ENCODE measurements at regions not wholly inside any gene's neighbourhood (a gene's known extent, or its start where the extent isn't known, plus 50 kb on each side); places are given as distances from the start of the nearest gene placed in this dataset.

- no peaks in the 10 kb centered on the region for H3K9me2 ChIP-seq (replicated peaks; ENCODE audit: insufficient read depth, low read length)
- H3K27me3 ChIP-seq (replicated peaks; ENCODE audit: insufficient read depth, low read length): no peaks in the 10 kb centered on the region
- H3K27ac ChIP-seq (ENCODE audit: low read length): no peak overlapping the region
- TF ChIP-seq CTCF (IDR thresholded peaks at IDR 0.05; ENCODE audit: low read length) (no peak), EZH2 (optimal IDR thresholded peaks at IDR 0.05; ENCODE audit: low read depth, low read length) (no peak), EZH2phosphoT487 (IDR thresholded peaks at IDR 0.05; ENCODE audit: low read length) (no peak)
- no peaks in the 10 kb centered on the region for H3F3A ChIP-seq (ENCODE audit: insufficient read depth, low read length)
- no peak for DNase-seq
- no peak overlapping the region for H3K4me3 ChIP-seq (ENCODE audit: low read length)
- no peak overlapping the region for H3K4me2 ChIP-seq (ENCODE audit: low read depth, low read length)
- no peaks in the 10 kb centered on the region for H3K36me3 ChIP-seq (replicated peaks; ENCODE audit: insufficient read depth, low read length)
- no peak overlapping the region for H3K9ac ChIP-seq (ENCODE audit: low read length)
- no peaks in the 10 kb centered on the region for H3K4me1 ChIP-seq (ENCODE audit: low read length)
- no peak overlapping the region for H2AFZ ChIP-seq (ENCODE audit: low read length)
- no peaks in the 10 kb centered on the region for H4K20me1 ChIP-seq (ENCODE audit: insufficient read depth, low read length)
- H3K79me2 ChIP-seq (ENCODE audit: low read length): no peaks in the 10 kb centered on the region
- H3K9me3 ChIP-seq (replicated peaks; ENCODE audit: insufficient read depth, low read length): no peaks in the 10 kb centered on the region
These were observed 837.5 kb downstream of the MCTP2 start for GRCh38 chr15:95068701-95069521.

DNA sequence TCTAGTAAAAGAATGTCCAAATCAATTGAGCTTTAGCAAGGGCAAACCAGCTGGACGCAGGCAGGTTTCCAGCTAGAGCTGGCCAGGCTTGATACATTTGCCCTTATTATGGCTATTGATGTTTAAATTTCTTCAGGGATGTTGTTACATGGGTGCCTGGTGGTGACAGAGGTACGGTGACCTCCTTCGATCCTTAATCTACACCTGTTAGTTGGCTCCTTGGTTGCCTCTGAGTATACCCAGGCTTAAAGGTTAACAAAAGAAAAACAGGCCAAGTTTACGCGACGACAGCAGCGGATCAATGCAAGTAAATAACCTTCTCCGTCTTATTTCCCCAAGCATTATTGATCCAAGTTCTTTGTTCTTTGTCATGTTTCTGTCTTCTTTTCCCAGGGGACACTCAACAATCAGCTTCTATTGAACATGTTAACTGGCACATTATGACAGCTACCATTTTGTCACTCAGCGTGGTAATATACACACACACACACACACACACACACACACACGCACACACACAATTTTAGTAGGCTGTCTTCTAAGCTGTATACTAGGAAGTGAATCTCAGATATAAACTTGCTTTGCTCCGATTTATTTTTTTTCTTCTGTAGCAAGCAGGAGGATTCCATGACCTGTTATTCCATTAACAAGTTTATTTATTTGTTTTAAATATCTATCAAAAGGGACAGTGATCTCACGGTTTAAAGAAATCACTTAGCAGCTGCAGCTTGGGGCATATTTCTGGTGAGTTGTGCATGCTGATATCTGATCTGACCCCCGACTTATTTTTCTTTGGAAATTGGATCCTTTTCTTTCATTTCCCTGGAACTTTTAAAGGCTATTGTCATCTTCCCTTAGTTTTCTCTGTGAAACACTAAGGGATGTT lies 844.7 kb downstream of the MCTP2 start:
- Histone ChIP-seq H3K79me2 (ENCODE audit: low read length) (no peaks in the 10 kb centered on the region), H3F3A (ENCODE audit: insufficient read depth, low read length) (no peaks in the 10 kb centered on the region), H3K9ac (ENCODE audit: low read length) (no peak overlapping the region), H4K20me1 (ENCODE audit: insufficient read depth, low read length) (no peaks in the 10 kb centered on the region), H3K9me3 (replicated peaks; ENCODE audit: insufficient read depth, low read length) (no peaks in the 10 kb centered on the region), H3K9me2 (replicated peaks; ENCODE audit: insufficient read depth, low read length) (no peaks in the 10 kb centered on the region), H3K4me1 (ENCODE audit: low read length) (no peaks in the 10 kb centered on the region), H3K36me3 (replicated peaks; ENCODE audit: insufficient read depth, low read length) (no peaks in the 10 kb centered on the region), H3K27ac (ENCODE audit: low read length) (no peak overlapping the region), H3K27me3 (replicated peaks; ENCODE audit: insufficient read depth, low read length) (no peaks in the 10 kb centered on the region), H2AFZ (ENCODE audit: low read length) (no peak overlapping the region), H3K4me3 (ENCODE audit: low read length) (no peak overlapping the region), H3K4me2 (ENCODE audit: low read depth, low read length) (no peak overlapping the region)
- TF ChIP-seq EZH2phosphoT487 (IDR thresholded peaks at IDR 0.05; ENCODE audit: low read length): no peak
- no peak for TF ChIP-seq CTCF (IDR thresholded peaks at IDR 0.05; ENCODE audit: low read length)
- TF ChIP-seq EZH2 (optimal IDR thresholded peaks at IDR 0.05; ENCODE audit: low read depth, low read length): no peak
- no peak for DNase-seq

DNA sequence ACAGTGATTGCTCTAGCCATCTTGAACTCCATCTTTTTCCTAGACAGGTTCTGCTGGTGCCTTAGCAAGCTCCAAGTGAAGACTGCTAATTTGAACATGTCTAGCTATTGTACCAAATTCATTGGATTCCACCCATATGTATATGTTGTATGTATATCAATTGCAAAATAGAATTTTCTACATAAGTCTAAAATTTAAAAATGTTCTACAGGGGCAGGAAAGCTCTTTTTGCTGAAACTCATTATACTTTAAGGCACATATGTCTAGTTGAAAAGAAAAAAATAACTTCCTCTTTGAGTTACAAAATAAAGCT lies 845.3 kb downstream of the MCTP2 start:
- Histone ChIP-seq H3K36me3 (replicated peaks; ENCODE audit: insufficient read depth, low read length) (no peaks in the 10 kb centered on the region), H4K20me1 (ENCODE audit: insufficient read depth, low read length) (no peaks in the 10 kb centered on the region), H3K27ac (ENCODE audit: low read length) (no peak overlapping the region), H3K4me2 (ENCODE audit: low read depth, low read length) (no peak overlapping the region), H3K79me2 (ENCODE audit: low read length) (no peaks in the 10 kb centered on the region), H3K9me3 (replicated peaks; ENCODE audit: insufficient read depth, low read length) (no peaks in the 10 kb centered on the region), H3K9me2 (replicated peaks; ENCODE audit: insufficient read depth, low read length) (no peaks in the 10 kb centered on the region), H2AFZ (ENCODE audit: low read length) (no peak overlapping the region), H3K27me3 (replicated peaks; ENCODE audit: insufficient read depth, low read length) (no peaks in the 10 kb centered on the region), H3K9ac (ENCODE audit: low read length) (no peak overlapping the region), H3K4me1 (ENCODE audit: low read length) (no peaks in the 10 kb centered on the region), H3K4me3 (ENCODE audit: low read length) (no peak overlapping the region), H3F3A (ENCODE audit: insufficient read depth, low read length) (no peaks in the 10 kb centered on the region)
- DNase-seq: no peak
- TF ChIP-seq CTCF (IDR thresholded peaks at IDR 0.05; ENCODE audit: low read length) (no peak), EZH2 (optimal IDR thresholded peaks at IDR 0.05; ENCODE audit: low read depth, low read length) (no peak), EZH2phosphoT487 (IDR thresholded peaks at IDR 0.05; ENCODE audit: low read length) (no peak)

Measured in MM.1S (cell line).